HG03103 (cell line): ENCODE measurements at regions not wholly inside any gene's neighbourhood (a gene's known extent, or its start where the extent isn't known, plus 50 kb on each side); places are given as distances from the start of the nearest gene placed in this dataset.
"Not testable (repeated sequence)": the region's sequence is repeated elsewhere in the genome, so short reads cannot be mapped to it uniquely, and the experiment has no call there.

Source experiments
- ATAC-seq: cut with Tn5 transposase; IDR thresholded peaks from one replicate; pipeline ENCODE4 v1.9.1; 2021; ENCODE audit warnings: low read depth; ENCODE audit not compliant: unreplicated experiment

GRCh38 chr1:195173753-195174152 lies 1434.5 kb downstream of the KCNT2 start:
- no peak for ATAC-seq

GRCh38 chr1:195159795-195160194 lies 1448.4 kb downstream of the KCNT2 start:
- ATAC-seq = not testable (repeated sequence)

GRCh38 chr1:195158091-195158490 lies 1450.1 kb downstream of the KCNT2 start:
- no peak for ATAC-seq

GRCh38 chr1:195153107-195153506 lies 1455.1 kb downstream of the KCNT2 start:
- no peak for ATAC-seq

GRCh38 chr1:195150768-195151167 lies 1457.5 kb downstream of the KCNT2 start:
- no peak for ATAC-seq

GRCh38 chr1:195141294-195141693 lies 1466.9 kb downstream of the KCNT2 start:
- no peak for ATAC-seq

- ATAC-seq = no peak
Observed at GRCh38 chr1:195130598-195130997, 1477.6 kb downstream of the KCNT2 start.

GRCh38 chr1:195122497-195122896 lies 1485.7 kb downstream of the KCNT2 start:
- ATAC-seq = no peak

- no peak for ATAC-seq
Observed at GRCh38 chr1:195113471-195113870, 1494.8 kb downstream of the KCNT2 start.

- no peak for ATAC-seq
Observed at GRCh38 chr1:195105773-195106172, 1502.5 kb downstream of the KCNT2 start.

- no peak for ATAC-seq
Observed at GRCh38 chr1:195105281-195105680, 1503.0 kb downstream of the KCNT2 start.

GRCh38 chr1:195097316-195097715 lies 1510.9 kb downstream of the KCNT2 start:
- no peak for ATAC-seq

GRCh38 chr1:195096051-195096521 lies 1512.2 kb downstream of the KCNT2 start:
- no peak for ATAC-seq

- no peak for ATAC-seq
Observed at GRCh38 chr1:195085196-195085595, 1523.0 kb downstream of the KCNT2 start.

GRCh38 chr1:195082183-195082582 lies 1526.1 kb downstream of the KCNT2 start:
- no peak for ATAC-seq

GRCh38 chr1:195076682-195077081 lies 1531.6 kb downstream of the KCNT2 start:
- ATAC-seq = no peak

- no peak for ATAC-seq
Observed at GRCh38 chr1:195075973-195076372, 1532.3 kb downstream of the KCNT2 start.

GRCh38 chr1:195071461-195071860 lies 1536.8 kb downstream of the KCNT2 start:
- no peak for ATAC-seq

- ATAC-seq = no peak
Observed at GRCh38 chr1:195065437-195065836, 1542.8 kb downstream of the KCNT2 start.

- ATAC-seq = no peak
Observed at GRCh38 chr1:195064358-195064757, 1543.9 kb downstream of the KCNT2 start.

GRCh38 chr1:195054217-195054687 lies 1554.0 kb downstream of the KCNT2 start:
- no peak for ATAC-seq

- no peak for ATAC-seq
Observed at GRCh38 chr1:195053478-195053877, 1554.8 kb downstream of the KCNT2 start.

GRCh38 chr1:195047772-195048171 lies 1560.5 kb downstream of the KCNT2 start:
- ATAC-seq = no peak
